Thyroid gland (tissue), 4 donors: ENCODE measurements at regions not wholly inside any gene's neighbourhood (a gene's known extent, or its start where the extent isn't known, plus 50 kb on each side); places are given as distances from the start of the nearest gene placed in this dataset.
A peak's percentile ranks its signal among the peaks of the same experiment; 100 is the strongest.

Experiments used
- DNase-seq, 2 donors: peaks; one replicate each; pipeline ENCODE4 v3.0.0-alpha.2; 2019
- H3K27ac ChIP-seq, 3 donors: fragments of 200-600 bp; sonication (generic); 1 replicate in 2 of 3; 2 replicates in 1 of 3; pipeline ENCODE4 v1.5.1; 2016 to 2019; ENCODE audit warnings: mild to moderate bottlenecking in 1 of 3, moderate library complexity in 1 of 3
- H3K27me3 ChIP-seq: fragments of 200-600 bp; sonication (generic); one replicate; pipeline ENCODE4 v1.5.1; 2019
- H3K36me3 ChIP-seq, 2 donors: fragments of 200-600 bp; sonication (generic); one replicate each; pipeline ENCODE4 v1.5.1; 2016 to 2019
- H3K4me1 ChIP-seq, 2 donors: fragments of 200-600 bp; sonication (generic); one replicate each; pipeline ENCODE4 v1.5.1; 2017 to 2019
- H3K4me3 ChIP-seq, 3 donors: fragments of 200-600 bp; sonication (generic); replicated peaks in 1 of 3; 1 replicate in 2 of 3; 2 replicates in 1 of 3; pipeline ENCODE4 v1.5.1; 2016; ENCODE audit warnings: mild to moderate bottlenecking in 1 of 3
- H3K9me3 ChIP-seq: fragments of 200-600 bp; sonication (generic); one replicate; pipeline ENCODE4 v1.5.1; 2017
- POLR2A ChIP-seq, 2 donors: fragments of 450-650 bp; IDR thresholded peaks; one replicate each; pipeline ENCODE4 v1.6.1; 2017; ENCODE audit warnings: antibody characterized with exemption in 2 of 2, mild to moderate bottlenecking in 2 of 2, moderate library complexity in 1 of 2
- WGBS, 2 donors: methylation state at CpG; one replicate each; pipeline ENCODE4 v1.1.5; 2017; 5-methylcytosine and 5-hydroxymethylcytosine counted together
- intact Hi-C: fragments of 100-400 bp; cut with DNase I; formaldehyde crosslinking; loops from one replicate; pipeline ENCODE4 v1.15.1; 2023
- TF ChIP-seq, protein P1 (sequence below), 6 experiments: fragments of 200-600 bp in 3 of 6; fragments of 450-650 bp in 3 of 6; sonication (generic) in 3 of 6; IDR thresholded peaks; one replicate each; pipeline ENCODE4 v1.5.1; 2016 to 2019; ENCODE audit warnings: antibody characterized with exemption in 6 of 6, mild to moderate bottlenecking in 2 of 6, inconsistent platforms in 1 of 6, moderate library complexity in 1 of 6

- TF ChIP-seq, protein P1, sequence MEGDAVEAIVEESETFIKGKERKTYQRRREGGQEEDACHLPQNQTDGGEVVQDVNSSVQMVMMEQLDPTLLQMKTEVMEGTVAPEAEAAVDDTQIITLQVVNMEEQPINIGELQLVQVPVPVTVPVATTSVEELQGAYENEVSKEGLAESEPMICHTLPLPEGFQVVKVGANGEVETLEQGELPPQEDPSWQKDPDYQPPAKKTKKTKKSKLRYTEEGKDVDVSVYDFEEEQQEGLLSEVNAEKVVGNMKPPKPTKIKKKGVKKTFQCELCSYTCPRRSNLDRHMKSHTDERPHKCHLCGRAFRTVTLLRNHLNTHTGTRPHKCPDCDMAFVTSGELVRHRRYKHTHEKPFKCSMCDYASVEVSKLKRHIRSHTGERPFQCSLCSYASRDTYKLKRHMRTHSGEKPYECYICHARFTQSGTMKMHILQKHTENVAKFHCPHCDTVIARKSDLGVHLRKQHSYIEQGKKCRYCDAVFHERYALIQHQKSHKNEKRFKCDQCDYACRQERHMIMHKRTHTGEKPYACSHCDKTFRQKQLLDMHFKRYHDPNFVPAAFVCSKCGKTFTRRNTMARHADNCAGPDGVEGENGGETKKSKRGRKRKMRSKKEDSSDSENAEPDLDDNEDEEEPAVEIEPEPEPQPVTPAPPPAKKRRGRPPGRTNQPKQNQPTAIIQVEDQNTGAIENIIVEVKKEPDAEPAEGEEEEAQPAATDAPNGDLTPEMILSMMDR (IDR thresholded peaks at IDR 0.05), result no peak
- no peak for TF ChIP-seq POLR2A (IDR thresholded peaks at IDR 0.05)
- H3K4me3 ChIP-seq, result no peak overlapping the region
- H3K9me3 ChIP-seq, result no peaks in the 10 kb centered on the region
- DNase-seq, result peak; percentile 67 to 75
- H3K27me3 ChIP-seq, result no peaks in the 10 kb centered on the region
- peak overlapping the region; percentile 53 to 78 (median 63) for H3K27ac ChIP-seq
- no peaks in the 10 kb centered on the region for H3K36me3 ChIP-seq
- intact Hi-C loops, result no loop called here
- peaks cover 9 to 23% of the 10 kb centered on the region in 2 donors for H3K4me1 ChIP-seq
- WGBS, 2 donors, result 25 to 45% methylated on average over 5 of the region's 5 CpGs
Measured at GRCh38 chr4:183563874-183564273, 59.0 kb downstream of the ING2 start.

- intact Hi-C loops, result no loop called here
- Histone ChIP-seq H3K27me3 (no peaks in the 10 kb centered on the region), H3K27ac (peak overlapping the region; percentile 44 to 80 (median 58)), H3K4me1 (no peaks in the 10 kb centered on the region), H3K9me3 (no peaks in the 10 kb centered on the region), H3K36me3 (no peaks in the 10 kb centered on the region), H3K4me3 (peak overlapping the region in 1 of 3 donors; percentile 2)
- 13 to 33% methylated on average over 9 to 10 of the region's 10 CpGs for WGBS, 2 donors
- TF ChIP-seq, protein P1 (IDR thresholded peaks at IDR 0.05), result no peak
- TF ChIP-seq POLR2A (IDR thresholded peaks at IDR 0.05), result no peak
- peak; percentile 96 to 97 for DNase-seq
Measured at GRCh38 chr4:183571350-183571941, 66.6 kb downstream of the ING2 start.

DNA sequence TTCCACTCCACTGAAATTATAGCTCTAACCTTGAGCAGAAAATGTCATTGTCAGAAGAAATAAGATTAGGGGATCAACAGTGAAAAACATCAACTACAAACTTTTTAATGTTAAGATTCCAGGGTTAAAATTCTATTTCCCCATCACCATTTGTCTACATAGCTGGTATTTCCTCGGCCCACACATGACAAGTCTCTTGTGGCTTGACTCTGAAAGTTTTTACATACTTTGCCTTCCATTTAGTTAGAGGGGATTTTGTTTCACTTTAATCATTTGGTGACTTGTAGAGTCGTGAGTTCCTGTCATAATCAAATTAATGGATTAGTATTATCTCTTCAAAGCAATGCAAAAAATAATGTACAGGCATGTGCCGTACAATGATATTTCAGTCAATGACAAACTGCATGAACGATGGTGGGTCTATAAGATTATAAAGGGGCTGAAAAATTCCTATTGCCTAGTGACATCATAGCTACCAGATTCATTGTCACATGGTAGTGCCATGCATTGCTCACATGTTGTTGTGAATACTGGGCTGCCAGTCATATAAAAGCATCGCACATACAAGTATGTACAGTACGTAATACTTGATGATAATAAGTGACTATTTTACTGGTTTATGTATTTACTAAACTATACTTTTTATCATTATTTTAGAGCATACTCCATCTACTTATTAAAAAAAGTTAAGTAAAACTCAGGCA, 72.0 kb downstream of the ING2 start:
- intact Hi-C loops, result no loop called here
- WGBS, 2 donors, result 84 to 87% methylated on average over 6 of the region's 6 CpGs
- TF ChIP-seq, protein P1 (IDR thresholded peaks at IDR 0.05), result no peak
- no peak for TF ChIP-seq POLR2A (IDR thresholded peaks at IDR 0.05)

GRCh38 chr4:183580370-183580769, 75.5 kb downstream of the ING2 start:
- H3K27ac ChIP-seq, result no peak overlapping the region
- TF ChIP-seq, protein P1 (IDR thresholded peaks at IDR 0.05), result no peak
- no peak for TF ChIP-seq POLR2A (IDR thresholded peaks at IDR 0.05)
- 80 to 93% methylated on average over 3 of the region's 3 CpGs for WGBS, 2 donors
- H3K27me3 ChIP-seq, result no peaks in the 10 kb centered on the region
- no peaks in the 10 kb centered on the region for H3K36me3 ChIP-seq
- intact Hi-C loops, result no loop called here
- no peaks in the 10 kb centered on the region for H3K4me1 ChIP-seq
- no peaks in the 10 kb centered on the region for H3K9me3 ChIP-seq
- no peak for DNase-seq
- no peak overlapping the region for H3K4me3 ChIP-seq

More for the DNA sequence above, 72.0 kb downstream of the ING2 start:
- Histone ChIP-seq H3K36me3 (no peaks in the 10 kb centered on the region), H3K27ac (no peak overlapping the region), H3K27me3 (no peaks in the 10 kb centered on the region), H3K9me3 (no peaks in the 10 kb centered on the region), H3K4me3 (no peak overlapping the region), H3K4me1 (no peaks in the 10 kb centered on the region)
- DNase-seq, result no peak

- no peak for DNase-seq
- H3K36me3 ChIP-seq, result no peaks in the 10 kb centered on the region
- no peaks in the 10 kb centered on the region for H3K4me1 ChIP-seq
- intact Hi-C loops, result no loop called here
- H3K27ac ChIP-seq, result no peak overlapping the region
- H3K27me3 ChIP-seq, result no peaks in the 10 kb centered on the region
- no peak overlapping the region for H3K4me3 ChIP-seq
- TF ChIP-seq, protein P1 (IDR thresholded peaks at IDR 0.05), result no peak
- TF ChIP-seq POLR2A (IDR thresholded peaks at IDR 0.05), result no peak
- H3K9me3 ChIP-seq, result no peaks in the 10 kb centered on the region
Measured at GRCh38 chr4:183580849-183581248, 76.0 kb downstream of the ING2 start.
